KMS-11 (cell line): ENCODE measurements at regions not wholly inside any gene's neighbourhood (a gene's known extent, or its start where the extent isn't known, plus 50 kb on each side); places are given as distances from the start of the nearest gene placed in this dataset.
"Not testable (repeated sequence)": the region's sequence is repeated elsewhere in the genome, so short reads cannot be mapped to it uniquely, and the experiment has no call there.

Source experiments
- H2AFZ ChIP-seq: fragments of 200-600 bp; sonication (generic); 2 replicates; pipeline ENCODE4 v1.6.1; 2016; ENCODE audit warnings: antibody characterized with exemption, mixed run types, low read depth
- H3K27ac ChIP-seq: fragments of 200-600 bp; sonication (generic); 2 replicates; pipeline ENCODE4 v1.6.1; 2016; ENCODE audit warnings: mild to moderate bottlenecking, mixed run types
- H3K27me3 ChIP-seq: fragments of 200-600 bp; sonication (generic); 2 replicates; pipeline ENCODE4 v1.6.1; 2017; ENCODE audit warnings: mild to moderate bottlenecking, low read depth, mixed run types, moderate library complexity; ENCODE audit not compliant: insufficient read depth
- H3K36me3 ChIP-seq: fragments of 200-600 bp; sonication (generic); 2 replicates; pipeline ENCODE4 v1.6.1; 2017; ENCODE audit warnings: mild to moderate bottlenecking, mixed run types; ENCODE audit not compliant: insufficient read depth
- H3K4me1 ChIP-seq: fragments of 200-600 bp; sonication (generic); 2 replicates; pipeline ENCODE4 v1.6.1; 2016; ENCODE audit warnings: mild to moderate bottlenecking, low read depth, mixed run types; ENCODE audit not compliant: poor library complexity, severe bottlenecking
- H3K4me2 ChIP-seq: fragments of 200-600 bp; sonication (generic); 2 replicates; pipeline ENCODE4 v1.7.0; 2016; ENCODE audit warnings: mild to moderate bottlenecking, mixed run types
- H3K4me3 ChIP-seq: fragments of 200-600 bp; sonication (generic); IDR thresholded peaks from 2 replicates; pipeline ENCODE4 v1.6.1; 2017; ENCODE audit warnings: low read depth, low read length, mixed read lengths; ENCODE audit not compliant: insufficient read depth
- H3K79me2 ChIP-seq: fragments of 200-600 bp; sonication (generic); 2 replicates; pipeline ENCODE4 v1.6.1; 2016; ENCODE audit warnings: low read depth, mixed run types; ENCODE audit not compliant: insufficient read depth
- H3K9ac ChIP-seq: fragments of 200-600 bp; sonication (generic); 2 replicates; pipeline ENCODE4 v1.6.1; 2016; ENCODE audit warnings: mild to moderate bottlenecking, mixed run types
- H4K20me1 ChIP-seq: fragments of 200-600 bp; sonication (generic); 2 replicates; pipeline ENCODE4 v1.6.1; 2016; ENCODE audit warnings: mild to moderate bottlenecking, mixed run types; ENCODE audit not compliant: insufficient read depth
- TF ChIP-seq, protein P1 (sequence below): fragments of 200-600 bp; sonication (generic); conservative IDR thresholded peaks from 2 replicates; pipeline ENCODE4 v1.6.1; 2017; ENCODE audit warnings: low read depth, mild to moderate bottlenecking, antibody characterized with exemption, low read length, moderate library complexity, mixed read lengths

DNA sequence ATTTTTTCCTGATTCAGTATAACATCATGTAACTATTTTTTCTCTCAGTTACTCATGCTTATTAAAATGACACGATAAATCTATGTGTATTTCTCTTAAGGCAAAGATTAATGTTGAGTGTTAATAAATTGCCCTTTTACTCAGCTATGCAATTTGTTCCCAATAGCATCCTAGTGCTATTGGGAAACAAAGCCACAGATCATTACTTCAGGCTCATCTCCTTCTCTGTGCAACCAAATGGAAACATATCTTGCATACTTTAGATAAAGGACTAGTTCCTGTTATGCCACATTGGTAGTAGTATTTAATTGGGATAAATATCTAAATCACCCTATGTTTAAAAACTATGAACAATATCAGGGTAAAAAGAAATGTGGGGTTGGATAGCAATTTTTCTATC is 106.2 kb downstream of the PLPPR4 start:
- H3K4me3 ChIP-seq, result no peak overlapping the region
- no peaks in the 10 kb centered on the region for H3K36me3 ChIP-seq

DNA sequence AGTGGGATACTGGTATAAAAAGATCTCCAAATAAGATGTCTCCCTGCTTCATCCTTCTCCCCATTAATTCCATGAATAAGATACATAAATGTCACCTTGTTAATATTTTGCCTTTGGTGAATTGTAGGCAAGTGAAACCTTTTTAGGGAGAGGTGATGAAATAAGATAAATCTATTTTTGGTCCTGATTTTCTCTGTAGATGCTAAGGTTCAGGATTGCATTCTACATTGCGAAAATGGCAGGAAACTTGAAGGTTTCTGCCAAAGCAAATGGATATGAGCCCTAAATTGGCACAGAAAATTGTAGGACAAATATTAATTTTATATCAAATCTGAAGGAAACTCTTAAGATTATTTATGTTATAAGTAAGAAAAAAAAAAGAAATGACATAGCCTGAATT is 107.1 kb downstream of the PLPPR4 start:
- H3K27me3 ChIP-seq, result no peaks in the 10 kb centered on the region
- TF ChIP-seq, protein P1, sequence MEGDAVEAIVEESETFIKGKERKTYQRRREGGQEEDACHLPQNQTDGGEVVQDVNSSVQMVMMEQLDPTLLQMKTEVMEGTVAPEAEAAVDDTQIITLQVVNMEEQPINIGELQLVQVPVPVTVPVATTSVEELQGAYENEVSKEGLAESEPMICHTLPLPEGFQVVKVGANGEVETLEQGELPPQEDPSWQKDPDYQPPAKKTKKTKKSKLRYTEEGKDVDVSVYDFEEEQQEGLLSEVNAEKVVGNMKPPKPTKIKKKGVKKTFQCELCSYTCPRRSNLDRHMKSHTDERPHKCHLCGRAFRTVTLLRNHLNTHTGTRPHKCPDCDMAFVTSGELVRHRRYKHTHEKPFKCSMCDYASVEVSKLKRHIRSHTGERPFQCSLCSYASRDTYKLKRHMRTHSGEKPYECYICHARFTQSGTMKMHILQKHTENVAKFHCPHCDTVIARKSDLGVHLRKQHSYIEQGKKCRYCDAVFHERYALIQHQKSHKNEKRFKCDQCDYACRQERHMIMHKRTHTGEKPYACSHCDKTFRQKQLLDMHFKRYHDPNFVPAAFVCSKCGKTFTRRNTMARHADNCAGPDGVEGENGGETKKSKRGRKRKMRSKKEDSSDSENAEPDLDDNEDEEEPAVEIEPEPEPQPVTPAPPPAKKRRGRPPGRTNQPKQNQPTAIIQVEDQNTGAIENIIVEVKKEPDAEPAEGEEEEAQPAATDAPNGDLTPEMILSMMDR, result no peak
- no peak overlapping the region for H3K27ac ChIP-seq
- no peak overlapping the region for H3K4me3 ChIP-seq
- no peaks in the 10 kb centered on the region for H3K36me3 ChIP-seq
- no peaks in the 10 kb centered on the region for H3K79me2 ChIP-seq
- H4K20me1 ChIP-seq, result no peaks in the 10 kb centered on the region
- H3K4me2 ChIP-seq, result no peak overlapping the region
- no peaks in the 10 kb centered on the region for H3K4me1 ChIP-seq
- H3K9ac ChIP-seq, result no peak overlapping the region
- H2AFZ ChIP-seq, result no peak overlapping the region

More for the DNA sequence above, 106.2 kb downstream of the PLPPR4 start:
- Histone ChIP-seq H3K27ac (no peak overlapping the region), H3K27me3 (no peaks in the 10 kb centered on the region), H2AFZ (no peak overlapping the region), H3K4me1 (no peaks in the 10 kb centered on the region), H4K20me1 (no peaks in the 10 kb centered on the region), H3K9ac (no peak overlapping the region), H3K79me2 (no peaks in the 10 kb centered on the region), H3K4me2 (no peak overlapping the region)
- TF ChIP-seq, protein P1, result no peak

DNA sequence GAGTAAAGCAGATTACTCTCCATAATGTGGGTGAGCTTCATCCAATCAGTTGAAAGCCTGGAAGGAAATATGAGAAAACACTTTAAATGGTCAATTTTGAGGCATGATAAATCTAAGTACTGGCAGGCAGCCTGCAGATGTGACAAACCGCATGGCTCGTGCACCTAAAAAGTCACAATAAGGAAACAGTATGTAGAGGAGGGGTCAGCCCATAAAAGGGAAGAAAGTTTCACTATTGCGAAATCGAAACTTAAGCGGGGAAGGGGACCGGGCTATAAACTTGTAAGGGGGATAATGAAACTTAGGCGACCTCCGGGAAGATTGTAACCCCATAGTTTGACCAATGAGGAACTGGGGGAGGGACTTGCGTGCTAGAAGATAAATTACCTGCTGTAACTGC is 109.8 kb downstream of the PLPPR4 start:
- Histone ChIP-seq H3K79me2 (no peaks in the 10 kb centered on the region), H3K27ac (no peak overlapping the region), H3K4me1 (no peaks in the 10 kb centered on the region), H3K4me3 (no peak overlapping the region), H3K9ac (no peak overlapping the region), H2AFZ (no peak overlapping the region), H4K20me1 (no peaks in the 10 kb centered on the region), H3K4me2 (no peak overlapping the region), H3K36me3 (no peaks in the 10 kb centered on the region), H3K27me3 (no peaks in the 10 kb centered on the region)
- TF ChIP-seq, protein P1, result no peak

DNA sequence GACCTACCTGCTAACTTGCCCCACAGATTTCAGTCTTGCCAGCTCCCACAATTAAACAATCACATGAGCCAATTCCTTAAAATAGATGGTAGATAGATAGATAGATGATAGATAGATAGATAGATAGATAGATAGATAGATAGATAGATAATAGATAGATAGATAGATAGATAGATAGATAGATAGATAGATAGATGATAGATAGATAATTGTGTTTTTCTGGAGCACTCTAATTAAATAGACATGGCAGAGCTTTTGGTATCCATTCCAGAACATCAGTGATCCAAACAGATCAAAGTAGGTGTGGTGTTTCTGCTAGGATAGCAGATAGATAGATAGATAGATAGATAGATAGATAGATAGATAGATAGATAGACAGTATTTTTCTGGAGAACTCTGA is 110.4 kb downstream of the PLPPR4 start:
- not testable (repeated sequence) for H3K9ac ChIP-seq, H3K4me3 ChIP-seq, H3K27me3 ChIP-seq, H3K4me2 ChIP-seq, H4K20me1 ChIP-seq, H3K4me1 ChIP-seq, H3K36me3 ChIP-seq, H3K27ac ChIP-seq, H3K79me2 ChIP-seq, H2AFZ ChIP-seq

DNA sequence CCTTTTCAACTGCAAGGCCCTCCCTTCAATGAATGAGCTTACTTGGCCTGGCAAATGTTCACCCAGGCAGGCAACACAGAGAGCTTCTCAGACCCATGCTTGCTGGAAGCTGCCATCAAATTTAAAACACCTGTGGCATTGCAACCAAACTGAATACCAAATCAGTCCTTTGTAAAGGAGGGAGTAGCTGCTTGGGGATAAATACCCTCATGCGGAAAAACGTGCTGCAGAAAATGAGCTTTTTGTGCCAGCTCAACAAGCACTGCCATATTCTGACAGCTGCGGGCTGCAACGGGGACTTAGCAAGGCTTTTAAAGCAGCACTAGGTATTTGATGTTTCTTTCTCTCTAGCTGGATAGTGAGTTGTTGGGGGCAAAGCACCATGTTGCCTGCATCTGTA is 119.7 kb downstream of the PLPPR4 start:
- peaks cover 19% of the 10 kb centered on the region for H3K4me1 ChIP-seq

More for the DNA sequence above, 119.7 kb downstream of the PLPPR4 start:
- no peak overlapping the region for H3K9ac ChIP-seq
- no peaks in the 10 kb centered on the region for H3K27me3 ChIP-seq
- no peak overlapping the region for H3K27ac ChIP-seq
- H3K79me2 ChIP-seq, result no peaks in the 10 kb centered on the region
- H3K4me3 ChIP-seq, result no peak overlapping the region
- no peak overlapping the region for H2AFZ ChIP-seq
- no peaks in the 10 kb centered on the region for H3K36me3 ChIP-seq
- TF ChIP-seq, protein P1, result no peak
- no peak overlapping the region for H3K4me2 ChIP-seq
- no peaks in the 10 kb centered on the region for H4K20me1 ChIP-seq
